HepG2 (cell line): ENCODE measurements at regions not wholly inside any gene's neighbourhood (a gene's known extent, or its start where the extent isn't known, plus 50 kb on each side); places are given as distances from the start of the nearest gene placed in this dataset.

Experiments
- ATAC-seq: fragments of 200-7000 bp; cut with Tn5 transposase; 3 replicates; pipeline ENCODE4 v1.9.1; 2020; ENCODE audit warnings: mild to moderate bottlenecking, moderate library complexity
- BruUV-seq: library from RNA; stranded (reverse); fragments of 400-500 nt; replicated peaks from 2 replicates; lab custom pipeline; 2021; lab: Mats Ljungman, UMichigan
- CTCF ChIA-PET: fragments of 300-600 bp; formaldehyde crosslinking; extraction: SDS; loops from one replicate; lab custom pipeline; 2021; ENCODE audit warnings: low total read pairs, inconsistent platforms, low intra/inter-chr PET ratio; lab: Yijun Ruan, JAX
- POLR2A ChIA-PET: fragments of 350-600 bp; sonication (Branson Sonifier 250); formaldehyde crosslinking; loops from one replicate; lab custom pipeline; 2020; ENCODE audit warnings: antibody characterized with exemption, inconsistent platforms; lab: Yijun Ruan, JAX
- DNase-seq: peaks from one replicate; pipeline ENCODE4 v3.0.0-alpha.2; 2015; ENCODE audit warnings: low spot score
- FAIRE-seq: peaks from 3 replicates; lab custom pipeline; 2011; peaks lifted over from hg19 to GRCh38; lab: Jason Lieb, UNC
- H2AFZ ChIP-seq: one replicate; pipeline ENCODE4 v1.6.1; 2011; ENCODE audit warnings: low read length, inconsistent platforms
- H3K27ac ChIP-seq: fragments of 300-600 bp; 3 replicates; pipeline ENCODE4 v1.8.0; 2011; ENCODE audit warnings: mixed run types, mild to moderate bottlenecking, mixed read lengths, low read length, inconsistent platforms; ENCODE audit not compliant: insufficient read depth; ENCODE audit errors: extremely low read length
- H3K27me3 ChIP-seq, 2 experiments: fragments of 200-600 bp in 1 of 2; 2 replicates in 1 of 2; 3 replicates in 1 of 2; pipeline versions ENCODE4 v1.6.0 to v1.8.0; 2011; ENCODE audit warnings: low read length in 2 of 2, mild to moderate bottlenecking in 2 of 2, moderate library complexity in 2 of 2, inconsistent platforms in 1 of 2; ENCODE audit not compliant: insufficient read depth in 2 of 2, control insufficient read depth in 1 of 2
- H3K36me3 ChIP-seq, 2 experiments: fragments of 200-600 bp in 1 of 2; replicated peaks in 1 of 2; 2 replicates in 1 of 2; 3 replicates in 1 of 2; pipeline versions ENCODE4 v1.5.1 to v1.8.0; 2011; ENCODE audit warnings: low read length in 2 of 2, inconsistent platforms in 1 of 2; ENCODE audit not compliant: insufficient read depth in 2 of 2, control insufficient read depth in 1 of 2
- H3K4me1 ChIP-seq: 2 replicates; pipeline ENCODE4 v1.5.1; 2012; ENCODE audit warnings: low read length, inconsistent platforms; ENCODE audit not compliant: insufficient read depth
- H3K4me2 ChIP-seq: 2 replicates; pipeline ENCODE4 v1.6.0; 2011; ENCODE audit warnings: low read depth, low read length, inconsistent platforms
- H3K4me3 ChIP-seq, 3 experiments: fragments of 200-600 bp in 1 of 3; sonication (generic), shearing (Covaris generic) in 1 of 3; replicated peaks in 1 of 3; 2 replicates each; pipeline ENCODE4 v1.5.1; 2011 to 2016; ENCODE audit warnings: low read length in 3 of 3, inconsistent platforms in 2 of 3, low read depth in 2 of 3, mild to moderate bottlenecking in 2 of 3, control low read depth in 1 of 3, mixed read lengths in 1 of 3; ENCODE audit not compliant: insufficient read depth in 1 of 3
- H3K79me2 ChIP-seq: one replicate; pipeline ENCODE4 v1.6.1; 2011; ENCODE audit warnings: low read length, inconsistent platforms; ENCODE audit not compliant: insufficient read depth
- H3K9ac ChIP-seq: 2 replicates; pipeline ENCODE4 v1.6.0; 2011; ENCODE audit warnings: mild to moderate bottlenecking, low read depth, low read length, inconsistent platforms; ENCODE audit not compliant: insufficient read depth
- H3K9me3 ChIP-seq: 2 replicates; pipeline ENCODE4 v1.5.1; 2012; ENCODE audit warnings: mild to moderate bottlenecking, low read length
- H4K20me1 ChIP-seq: 2 replicates; pipeline ENCODE4 v1.6.0; 2011; ENCODE audit warnings: inconsistent platforms, mild to moderate bottlenecking, low read length, moderate library complexity; ENCODE audit not compliant: insufficient read depth
- ARHGAP35 ChIP-seq: sonication (generic); formaldehyde crosslinking; IDR thresholded peaks from 2 replicates; pipeline ENCODE4 v1.9.0; 2022; ENCODE audit warnings: mild to moderate bottlenecking, inconsistent platforms, moderate library complexity, missing genetic modification reagents, borderline replicate concordance
- ATRX ChIP-seq: sonication (generic); formaldehyde crosslinking; IDR thresholded peaks from 2 replicates; pipeline ENCODE4 v1.4.0; 2020; ENCODE audit warnings: missing genetic modification reagents, borderline replicate concordance
- CSRNP1 ChIP-seq: sonication (generic); formaldehyde crosslinking; IDR thresholded peaks from 2 replicates; pipeline ENCODE4 v1.8.1; 2023; ENCODE audit warnings: mild to moderate bottlenecking, missing genetic modification reagents
- KDM2A ChIP-seq: sonication (generic); formaldehyde crosslinking; IDR thresholded peaks from 2 replicates; pipeline ENCODE4 v1.4.0; 2020; ENCODE audit warnings: low read depth, missing genetic modification reagents, borderline replicate concordance
- KLF16 ChIP-seq, 2 experiments: sonication (generic) in 1 of 2; formaldehyde crosslinking in 1 of 2; IDR thresholded peaks; 2 replicates each; pipeline versions ENCODE4 v1.6.1 to v1.8.0; 2016 to 2023; ENCODE audit warnings: missing genetic modification reagents in 2 of 2, missing compliant biosample characterization in 1 of 2
- MTF1 ChIP-seq: sonication (generic); formaldehyde crosslinking; IDR thresholded peaks from 2 replicates; pipeline ENCODE4 v1.5.0; 2020; ENCODE audit warnings: missing genetic modification reagents
- ZFP36L2 ChIP-seq: sonication (generic); formaldehyde crosslinking; IDR thresholded peaks from 2 replicates; pipeline ENCODE4 v1.4.0; 2020; ENCODE audit warnings: missing genetic modification reagents
- ZNF136 ChIP-seq: sonication (generic); formaldehyde crosslinking; IDR thresholded peaks from 2 replicates; pipeline ENCODE4 v1.8.1; 2022; ENCODE audit warnings: low read depth, mild to moderate bottlenecking, moderate library complexity, missing genetic modification reagents
- ZNF138 ChIP-seq: sonication (generic); formaldehyde crosslinking; IDR thresholded peaks from 2 replicates; pipeline ENCODE4 v1.5.0; 2020; ENCODE audit warnings: mild to moderate bottlenecking, low read depth, missing genetic modification reagents
- ZNF20 ChIP-seq: sonication (generic); formaldehyde crosslinking; IDR thresholded peaks from 2 replicates; pipeline ENCODE4 v1.4.0; 2020; ENCODE audit warnings: mild to moderate bottlenecking, moderate library complexity, missing genetic modification reagents
- ZNF350 ChIP-seq: sonication (generic); formaldehyde crosslinking; IDR thresholded peaks from 2 replicates; pipeline ENCODE4 v1.4.0; 2020; ENCODE audit warnings: mild to moderate bottlenecking, low read depth, missing genetic modification reagents, borderline replicate concordance
- ZNF749 ChIP-seq: sonication (generic); formaldehyde crosslinking; IDR thresholded peaks from 2 replicates; pipeline ENCODE4 v1.8.0; 2022; ENCODE audit warnings: mild to moderate bottlenecking, missing genetic modification reagents, moderate library complexity, borderline replicate concordance
- ZSCAN12 ChIP-seq: sonication (generic); formaldehyde crosslinking; IDR thresholded peaks from 2 replicates; pipeline ENCODE4 v1.9.0; 2021; ENCODE audit warnings: mild to moderate bottlenecking, missing genetic modification reagents
- ZZZ3 ChIP-seq: sonication (generic); formaldehyde crosslinking; IDR thresholded peaks from 2 replicates; pipeline ENCODE4 v1.4.0; 2020; ENCODE audit warnings: missing genetic modification reagents, mild to moderate bottlenecking, borderline replicate concordance
- WGBS: methylation state at CpG from one replicate; pipeline ENCODE4 v1.1.6; 2017; ENCODE audit warnings: low lambda C conversion rate; 5-methylcytosine and 5-hydroxymethylcytosine counted together
- in situ Hi-C: cut with HindIII; loops from 2 replicates; pipeline ENCODE4 v1.10.0; 2017; ENCODE audit warnings: low pct_unique_long_range_greater_than_20kb; ENCODE audit not compliant: extremely low pct_ligation_motif_present
- intact Hi-C: fragments of 100-400 bp; cut with micrococcal nuclease; formaldehyde crosslinking; loops from one replicate; pipeline ENCODE4 v1.10.0; 2022; ENCODE audit not compliant: unreplicated experiment
- TF ChIP-seq, protein P1 (sequence below): sonication (generic); formaldehyde crosslinking; IDR thresholded peaks from 2 replicates; pipeline ENCODE4 v1.4.0; 2020; ENCODE audit warnings: low read depth, mild to moderate bottlenecking, missing genetic modification reagents
- TF ChIP-seq, protein P2 (sequence below): IDR thresholded peaks from 2 replicates; pipeline ENCODE4 v1.6.1; 2016; ENCODE audit warnings: missing compliant biosample characterization, missing genetic modification reagents, borderline replicate concordance

DNA sequence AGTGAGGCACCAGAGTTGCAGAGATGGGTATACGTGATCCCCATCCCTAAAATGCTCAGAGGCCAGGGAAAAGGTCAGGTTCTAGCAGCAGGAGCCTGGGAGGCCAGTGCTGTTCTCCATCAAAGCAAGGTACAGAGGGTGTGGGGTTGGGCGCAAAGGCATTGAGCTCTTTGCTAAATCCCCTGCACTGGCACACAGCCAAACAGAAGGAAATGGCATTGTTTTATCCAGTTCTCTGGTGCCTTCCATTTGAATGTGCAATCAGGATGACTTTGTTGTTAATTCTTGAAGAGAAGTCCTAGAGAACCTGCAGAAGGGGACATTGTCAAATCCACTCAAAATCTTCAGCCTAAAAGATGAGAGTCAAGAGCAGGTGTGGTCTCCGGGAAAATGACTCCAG is 111.3 kb upstream of the CHST15 start:
- H3K9ac ChIP-seq, result no peak overlapping the region
- intact Hi-C loops, result no loop called here
- H3K27me3 ChIP-seq, result peaks cover 0 to 32% of the 10 kb centered on the region in 2 experiments; a peak in 3 of 5 replicates
- TF ChIP-seq, protein P1, sequence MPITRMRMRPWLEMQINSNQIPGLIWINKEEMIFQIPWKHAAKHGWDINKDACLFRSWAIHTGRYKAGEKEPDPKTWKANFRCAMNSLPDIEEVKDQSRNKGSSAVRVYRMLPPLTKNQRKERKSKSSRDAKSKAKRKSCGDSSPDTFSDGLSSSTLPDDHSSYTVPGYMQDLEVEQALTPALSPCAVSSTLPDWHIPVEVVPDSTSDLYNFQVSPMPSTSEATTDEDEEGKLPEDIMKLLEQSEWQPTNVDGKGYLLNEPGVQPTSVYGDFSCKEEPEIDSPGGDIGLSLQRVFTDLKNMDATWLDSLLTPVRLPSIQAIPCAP (CRISPR knock-in tag), result no peak
- no peak for TF ChIP-seq ZFP36L2 (CRISPR knock-in tag)
- TF ChIP-seq MTF1, result no peak
- TF ChIP-seq KLF16 (CRISPR knock-in tag; IDR thresholded peaks at IDR 0.05), result no peak
- TF ChIP-seq ZNF749 (CRISPR knock-in tag), result no peak
- TF ChIP-seq ZNF138, result no peak
- no peak for TF ChIP-seq ZSCAN12 (CRISPR knock-in tag)
- TF ChIP-seq, all 625 proteins: peak for 0
- H3K4me2 ChIP-seq, result no peak overlapping the region
- no TSS peak for BruUV-seq
- ChIA-PET POLR2A (no interaction called here), CTCF (no interaction called here)
- H3K27ac ChIP-seq, result no peak overlapping the region
- no peak overlapping the region for H2AFZ ChIP-seq
- no peak for DNase-seq
- ATAC-seq, result no peak
- H4K20me1 ChIP-seq, result no peaks in the 10 kb centered on the region
- no peak for FAIRE-seq
- in situ Hi-C loops, result no loop called here
- no peak overlapping the region for H3K4me3 ChIP-seq
- no peaks in the 10 kb centered on the region for H3K36me3 ChIP-seq
- H3K4me1 ChIP-seq, result no peaks in the 10 kb centered on the region
- WGBS, result 13% methylated on average over 3 of the region's 3 CpGs
- H3K79me2 ChIP-seq, result no peaks in the 10 kb centered on the region
- peaks cover 7% of the 10 kb centered on the region; the same call in 1 of the 2 replicates for H3K9me3 ChIP-seq

DNA sequence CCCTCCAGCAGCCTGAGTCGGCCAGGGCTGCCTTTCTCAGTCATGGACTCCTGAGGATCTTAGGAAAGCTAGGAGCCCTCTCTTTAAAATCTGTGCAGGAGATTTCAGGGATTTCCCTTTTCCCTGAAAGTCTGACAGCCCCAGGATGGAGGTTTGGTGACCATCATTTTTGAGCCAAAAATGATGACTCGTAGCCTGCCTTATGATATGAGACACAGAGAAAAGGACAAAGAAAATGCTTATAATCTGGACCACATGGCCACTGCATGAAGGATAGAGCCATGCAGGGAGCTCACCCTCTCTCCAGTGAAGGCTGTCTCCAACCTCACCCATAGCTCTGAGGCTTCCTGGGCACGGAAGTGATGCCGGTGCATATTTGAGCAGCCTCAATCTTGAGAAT is 106.6 kb upstream of the CHST15 start:
- DNase-seq (no peak), FAIRE-seq (no peak), ATAC-seq (no peak)
- Histone ChIP-seq H3K4me2 (no peak overlapping the region), H3K9me3 (no peaks in the 10 kb centered on the region), H4K20me1 (no peaks in the 10 kb centered on the region), H2AFZ (no peak overlapping the region), H3K4me3 (no peak overlapping the region), H3K27me3 (peaks cover 1 to 43% of the 10 kb centered on the region in 2 experiments; a peak in 3 of 5 replicates), H3K79me2 (no peaks in the 10 kb centered on the region), H3K36me3 (no peaks in the 10 kb centered on the region), H3K4me1 (no peaks in the 10 kb centered on the region), H3K9ac (no peak overlapping the region), H3K27ac (no peak overlapping the region)
- POLR2A ChIA-PET, result no interaction called here
- no TSS peak for BruUV-seq
- in situ Hi-C loops (no loop called here), intact Hi-C loops (no loop called here)
- whole genome bisulfite sequencing, result 8% methylated on average over 4 of the region's 4 CpGs
- CTCF ChIA-PET, result no interaction called here
- TF ChIP-seq, protein P2, sequence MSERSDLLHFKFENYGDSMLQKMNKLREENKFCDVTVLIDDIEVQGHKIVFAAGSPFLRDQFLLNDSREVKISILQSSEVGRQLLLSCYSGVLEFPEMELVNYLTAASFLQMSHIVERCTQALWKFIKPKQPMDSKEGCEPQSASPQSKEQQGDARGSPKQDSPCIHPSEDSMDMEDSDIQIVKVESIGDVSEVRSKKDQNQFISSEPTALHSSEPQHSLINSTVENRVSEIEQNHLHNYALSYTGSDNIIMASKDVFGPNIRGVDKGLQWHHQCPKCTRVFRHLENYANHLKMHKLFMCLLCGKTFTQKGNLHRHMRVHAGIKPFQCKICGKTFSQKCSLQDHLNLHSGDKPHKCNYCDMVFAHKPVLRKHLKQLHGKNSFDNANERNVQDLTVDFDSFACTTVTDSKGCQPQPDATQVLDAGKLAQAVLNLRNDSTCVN (CRISPR knock-in tag), result no peak
- TF ChIP-seq ZNF136 (no peak), ZNF350 (no peak), ATRX (CRISPR knock-in tag) (no peak), ARHGAP35 (CRISPR knock-in tag) (no peak), ZZZ3 (CRISPR knock-in tag) (no peak), CSRNP1 (CRISPR knock-in tag) (no peak), ZNF20 (CRISPR knock-in tag) (no peak), ZNF138 (no peak), KDM2A (CRISPR knock-in tag) (no peak)
